Activated CD4-positive, alpha-beta T cell treated with anti-CD3 and anti-CD28 coated beads, Interleukin-2, amount 10 ng/mL, durations not matched to agents 24 days and 14 days (primary cell): ENCODE measurements at regions not wholly inside any gene's neighbourhood (a gene's known extent, or its start where the extent isn't known, plus 50 kb on each side); places are given as distances from the start of the nearest gene placed in this dataset.
"Not testable (repeated sequence)": the region's sequence is repeated elsewhere in the genome, so short reads cannot be mapped to it uniquely, and the experiment has no call there.

Source experiments
- DNase-seq: peaks from one replicate; pipeline ENCODE4 v3.0.0; 2022
- H3K27ac Mint-ChIP-seq: one replicate; pipeline ENCODE4 v1.8.0; 2022; ENCODE audit warnings: mild to moderate bottlenecking, mixed read lengths
- H3K27me3 Mint-ChIP-seq: one replicate; pipeline ENCODE4 v1.8.0; 2022; ENCODE audit warnings: mixed read lengths
- H3K36me3 Mint-ChIP-seq: one replicate; pipeline ENCODE4 v1.8.0; 2022; ENCODE audit warnings: low read depth, mild to moderate bottlenecking, mixed read lengths
- H3K4me1 Mint-ChIP-seq: one replicate; pipeline ENCODE4 v1.8.0; 2021; ENCODE audit warnings: mixed read lengths
- H3K4me3 Mint-ChIP-seq: one replicate; pipeline ENCODE4 v1.8.0; 2022; ENCODE audit warnings: mild to moderate bottlenecking, moderate library complexity, mixed read lengths
- H3K9me3 Mint-ChIP-seq: one replicate; pipeline ENCODE4 v1.8.0; 2021; ENCODE audit warnings: mixed read lengths
- intact Hi-C: fragments of 100-400 bp; cut with micrococcal nuclease; formaldehyde crosslinking; loops from one replicate; pipeline ENCODE4 v1.15.1; 2023

- Mint-ChIP-seq H3K27me3 (peaks cover 2% of the 10 kb centered on the region), H3K9me3 (no peaks in the 10 kb centered on the region), H3K4me1 (no peaks in the 10 kb centered on the region), H3K4me3 (no peak overlapping the region), H3K27ac (no peak overlapping the region), H3K36me3 (no peaks in the 10 kb centered on the region)
- intact Hi-C loops = no loop called here
- DNase-seq = no peak
Observed at GRCh38 chr2:167767830-167768229, 479.6 kb downstream of the STK39 start.

- DNase-seq = no peak
- Mint-ChIP-seq H3K36me3 (no peaks in the 10 kb centered on the region), H3K9me3 (no peaks in the 10 kb centered on the region), H3K27ac (no peak overlapping the region), H3K4me1 (no peaks in the 10 kb centered on the region), H3K4me3 (no peak overlapping the region), H3K27me3 (peaks cover 2% of the 10 kb centered on the region)
- intact Hi-C loops = no loop called here
Observed at GRCh38 chr2:167764772-167765341, 482.5 kb downstream of the STK39 start.

GRCh38 chr2:167761465-167762136 lies 485.8 kb downstream of the STK39 start:
- Mint-ChIP-seq H3K27me3 (no peaks in the 10 kb centered on the region), H3K9me3 (no peaks in the 10 kb centered on the region), H3K27ac (no peak overlapping the region), H3K4me3 (no peak overlapping the region), H3K4me1 (no peaks in the 10 kb centered on the region), H3K36me3 (no peaks in the 10 kb centered on the region)
- intact Hi-C loops = no loop called here
- no peak for DNase-seq

DNA sequence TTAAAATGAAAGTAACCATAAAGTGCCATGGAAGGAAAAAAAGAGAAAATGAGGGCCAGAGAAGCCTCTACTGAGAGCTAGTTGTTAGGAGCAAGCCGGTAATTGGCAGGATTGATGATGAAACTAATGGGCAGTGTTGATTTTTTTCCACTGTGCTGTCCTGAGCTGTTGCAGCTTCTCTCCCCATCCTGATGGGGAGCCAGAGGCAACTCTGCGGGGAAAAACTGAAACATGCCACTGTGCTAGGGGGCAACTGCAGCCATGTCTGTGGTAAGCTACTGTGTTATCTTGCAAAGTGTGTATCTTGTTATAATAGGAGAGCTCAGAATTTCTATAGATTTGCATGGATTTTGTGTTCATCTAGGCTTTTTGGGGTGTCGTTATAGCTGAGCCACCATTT lies 487.9 kb downstream of the STK39 start:
- no peak overlapping the region for H3K4me3 Mint-ChIP-seq
- no peaks in the 10 kb centered on the region for H3K9me3 Mint-ChIP-seq
- no peaks in the 10 kb centered on the region for H3K4me1 Mint-ChIP-seq
- DNase-seq = no peak
- H3K27ac Mint-ChIP-seq = no peak overlapping the region
- H3K27me3 Mint-ChIP-seq = peaks cover 2% of the 10 kb centered on the region
- intact Hi-C loops = no loop called here
- no peaks in the 10 kb centered on the region for H3K36me3 Mint-ChIP-seq

DNA sequence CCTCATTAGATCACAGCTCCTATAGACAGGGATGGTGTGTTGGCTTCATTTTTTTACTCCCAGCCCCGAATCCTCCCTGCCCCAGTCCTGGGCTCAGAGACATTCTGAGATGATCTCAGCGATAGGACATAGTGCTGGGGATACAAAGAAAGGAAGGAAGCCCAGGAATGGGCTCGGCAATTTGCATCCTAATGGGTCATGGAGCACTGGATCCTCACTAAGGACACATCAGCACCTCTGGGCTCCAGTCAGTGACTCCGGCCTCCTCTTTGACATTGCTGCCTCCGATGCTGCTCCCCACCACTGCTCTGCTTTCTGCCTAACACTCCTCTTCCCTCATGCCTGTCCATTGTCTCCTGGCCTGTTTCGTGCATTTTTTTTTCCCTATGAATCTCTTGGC lies 489.1 kb downstream of the STK39 start:
- no peak for DNase-seq
- Mint-ChIP-seq H3K27ac (no peak overlapping the region), H3K4me3 (no peak overlapping the region), H3K4me1 (no peaks in the 10 kb centered on the region), H3K36me3 (no peaks in the 10 kb centered on the region), H3K9me3 (no peaks in the 10 kb centered on the region), H3K27me3 (peaks cover 2% of the 10 kb centered on the region)
- intact Hi-C loops = no loop called here

GRCh38 chr2:167756446-167756845 lies 490.9 kb downstream of the STK39 start:
- peaks cover 2% of the 10 kb centered on the region for H3K27me3 Mint-ChIP-seq
- no peaks in the 10 kb centered on the region for H3K36me3 Mint-ChIP-seq
- no peaks in the 10 kb centered on the region for H3K4me1 Mint-ChIP-seq
- DNase-seq = no peak
- no peak overlapping the region for H3K4me3 Mint-ChIP-seq
- intact Hi-C loops = no loop called here
- H3K9me3 Mint-ChIP-seq = no peaks in the 10 kb centered on the region
- no peak overlapping the region for H3K27ac Mint-ChIP-seq

DNA sequence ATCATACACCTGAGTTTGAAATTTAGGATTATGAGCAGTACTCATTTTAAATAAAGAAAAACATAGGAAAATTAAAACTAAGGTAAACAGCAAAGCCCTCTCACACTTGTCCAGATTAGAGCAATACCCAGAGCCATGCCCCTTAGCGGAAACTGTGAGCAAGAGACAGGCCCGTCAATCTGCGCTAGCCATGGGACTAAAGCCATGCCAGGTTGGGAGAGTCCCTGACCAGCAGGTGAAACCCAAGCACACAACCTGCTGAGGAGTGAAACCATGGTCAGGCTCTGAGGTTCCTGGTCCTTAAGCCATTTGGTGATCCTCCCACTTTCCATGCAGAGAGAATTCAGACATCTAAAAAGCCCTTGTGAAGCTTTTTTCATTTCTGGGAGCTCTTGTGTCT lies 494.3 kb downstream of the STK39 start:
- no peaks in the 10 kb centered on the region for H3K36me3 Mint-ChIP-seq
- H3K4me3 Mint-ChIP-seq = no peak overlapping the region
- H3K9me3 Mint-ChIP-seq = no peaks in the 10 kb centered on the region
- intact Hi-C loops = no loop called here
- DNase-seq = no peak
- H3K4me1 Mint-ChIP-seq = no peaks in the 10 kb centered on the region
- H3K27ac Mint-ChIP-seq = no peak overlapping the region
- peaks cover 2% of the 10 kb centered on the region for H3K27me3 Mint-ChIP-seq

DNA sequence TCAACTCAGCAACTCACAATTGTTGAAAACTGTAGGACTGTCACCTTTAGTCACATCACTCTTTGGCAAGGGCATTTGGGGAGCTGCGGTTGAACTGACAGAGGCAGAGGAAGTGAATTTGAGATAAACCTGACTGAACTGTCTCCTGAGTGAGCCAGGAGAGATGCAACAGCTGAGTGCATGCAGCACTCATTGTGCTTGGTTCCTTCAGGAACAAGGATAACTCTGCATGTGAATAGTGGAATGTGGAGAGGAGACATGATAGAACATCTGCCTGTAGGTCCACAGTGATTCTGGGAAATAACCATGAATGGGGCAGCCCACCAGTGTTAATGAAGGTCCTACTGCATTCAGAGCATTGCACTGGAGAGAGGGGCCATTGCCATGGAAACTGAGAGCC lies 494.7 kb downstream of the STK39 start:
- H3K27ac Mint-ChIP-seq = no peak overlapping the region
- H3K36me3 Mint-ChIP-seq = no peaks in the 10 kb centered on the region
- no peaks in the 10 kb centered on the region for H3K4me1 Mint-ChIP-seq
- DNase-seq = no peak
- intact Hi-C loops = no loop called here
- no peak overlapping the region for H3K4me3 Mint-ChIP-seq
- H3K9me3 Mint-ChIP-seq = no peaks in the 10 kb centered on the region
- H3K27me3 Mint-ChIP-seq = peaks cover 2% of the 10 kb centered on the region

- Mint-ChIP-seq H3K27ac (no peak overlapping the region), H3K4me1 (no peaks in the 10 kb centered on the region), H3K27me3 (no peaks in the 10 kb centered on the region), H3K4me3 (no peak overlapping the region), H3K9me3 (no peaks in the 10 kb centered on the region), H3K36me3 (no peaks in the 10 kb centered on the region)
- intact Hi-C loops = no loop called here
- no peak for DNase-seq
Observed at GRCh38 chr2:167750675-167751074, 496.7 kb downstream of the STK39 start.

DNA sequence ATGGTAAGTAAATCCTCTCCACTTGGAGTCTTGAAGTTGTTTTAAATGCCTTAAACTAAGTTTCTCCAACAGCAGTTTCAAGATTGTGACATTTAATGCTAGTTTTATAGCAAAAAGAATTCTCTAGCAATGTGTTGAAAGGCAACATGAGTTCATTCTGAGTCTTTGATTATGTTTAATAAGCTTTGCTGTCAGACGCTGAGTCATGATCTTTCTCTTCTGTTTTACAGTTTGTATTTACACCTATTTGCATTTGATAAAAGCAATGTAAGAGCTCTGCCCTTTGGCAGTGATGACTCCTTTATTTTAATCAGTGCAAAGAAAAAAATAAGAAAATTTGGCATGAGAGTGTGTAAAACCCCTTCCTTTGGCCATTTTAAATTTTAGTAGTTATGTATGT lies 497.7 kb downstream of the STK39 start:
- Mint-ChIP-seq H3K4me3 (no peak overlapping the region), H3K27me3 (no peaks in the 10 kb centered on the region), H3K27ac (no peak overlapping the region), H3K9me3 (no peaks in the 10 kb centered on the region), H3K36me3 (no peaks in the 10 kb centered on the region), H3K4me1 (no peaks in the 10 kb centered on the region)
- intact Hi-C loops = no loop called here
- no peak for DNase-seq

DNA sequence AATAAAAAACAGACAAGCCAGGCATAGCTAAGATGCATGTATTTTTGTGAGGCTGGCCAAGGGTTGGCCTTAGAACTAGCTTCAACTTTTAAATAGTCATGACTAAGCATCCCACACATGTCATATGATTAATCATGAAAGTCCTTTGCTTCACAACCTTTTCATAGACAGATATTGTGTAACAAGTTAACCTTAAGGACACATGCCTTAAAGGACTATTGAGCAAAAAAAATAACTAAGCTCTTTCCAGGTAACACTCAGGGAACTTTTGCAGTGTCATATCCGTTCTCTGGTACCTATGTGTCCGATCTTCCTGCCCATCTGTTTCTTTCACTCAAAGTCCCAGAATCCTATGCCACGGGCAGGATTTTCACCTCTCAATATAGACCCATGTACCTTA lies 498.4 kb downstream of the STK39 start:
- H3K4me1 Mint-ChIP-seq = no peaks in the 10 kb centered on the region

DNA sequence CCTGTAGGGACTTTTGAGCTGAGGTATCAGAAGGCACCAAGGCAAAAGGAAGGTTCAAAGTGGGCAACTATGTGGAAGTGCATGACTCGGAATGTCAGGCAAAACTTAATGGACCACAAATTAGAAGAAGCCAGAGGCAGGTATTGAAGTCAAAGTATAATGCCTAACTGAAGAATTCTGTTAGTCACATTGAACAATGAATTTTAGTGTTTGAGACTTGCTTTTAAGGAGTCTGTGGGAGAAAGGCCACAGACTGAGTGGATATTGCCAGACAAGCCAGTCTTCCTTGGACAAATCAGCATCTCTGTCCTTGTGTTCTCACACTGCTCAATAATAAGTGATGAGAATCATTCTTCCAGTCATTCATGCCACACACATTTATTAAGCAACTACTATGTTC lies 498.9 kb downstream of the STK39 start:
- H3K4me1 Mint-ChIP-seq = no peaks in the 10 kb centered on the region

More for the DNA sequence above, 498.4 kb downstream of the STK39 start:
- H3K4me3 Mint-ChIP-seq = no peak overlapping the region
- intact Hi-C loops = no loop called here
- no peaks in the 10 kb centered on the region for H3K27me3 Mint-ChIP-seq
- H3K27ac Mint-ChIP-seq = no peak overlapping the region
- no peaks in the 10 kb centered on the region for H3K9me3 Mint-ChIP-seq
- no peaks in the 10 kb centered on the region for H3K36me3 Mint-ChIP-seq
- DNase-seq = no peak

GRCh38 chr2:167745667-167746066 lies 501.7 kb downstream of the STK39 start:
- DNase-seq = no peak
- Mint-ChIP-seq H3K27ac (no peak overlapping the region), H3K9me3 (no peaks in the 10 kb centered on the region), H3K27me3 (no peaks in the 10 kb centered on the region), H3K36me3 (no peaks in the 10 kb centered on the region), H3K4me1 (no peaks in the 10 kb centered on the region), H3K4me3 (no peak overlapping the region)
- intact Hi-C loops = no loop called here

More for the DNA sequence above, 498.9 kb downstream of the STK39 start:
- H3K27ac Mint-ChIP-seq = no peak overlapping the region
- H3K27me3 Mint-ChIP-seq = no peaks in the 10 kb centered on the region
- intact Hi-C loops = no loop called here
- no peaks in the 10 kb centered on the region for H3K36me3 Mint-ChIP-seq
- H3K9me3 Mint-ChIP-seq = no peaks in the 10 kb centered on the region
- no peak overlapping the region for H3K4me3 Mint-ChIP-seq
- DNase-seq = no peak

- H3K27me3 Mint-ChIP-seq, H3K4me1 Mint-ChIP-seq, H3K4me3 Mint-ChIP-seq, intact Hi-C loops, DNase-seq, H3K27ac Mint-ChIP-seq, H3K9me3 Mint-ChIP-seq, H3K36me3 Mint-ChIP-seq: not testable (repeated sequence)
Observed at GRCh38 chr2:167739921-167740320, 507.5 kb downstream of the STK39 start.

- Mint-ChIP-seq H3K4me3 (no peak overlapping the region), H3K4me1 (no peaks in the 10 kb centered on the region), H3K27ac (no peak overlapping the region), H3K27me3 (no peaks in the 10 kb centered on the region), H3K36me3 (no peaks in the 10 kb centered on the region), H3K9me3 (no peaks in the 10 kb centered on the region)
- intact Hi-C loops = no loop called here
- DNase-seq = no peak
Observed at GRCh38 chr2:167733747-167734146, 513.6 kb downstream of the STK39 start.
